H9 (cell line): ENCODE measurements at regions not wholly inside any gene's neighbourhood (a gene's known extent, or its start where the extent isn't known, plus 50 kb on each side); places are given as distances from the start of the nearest gene placed in this dataset.

Source experiments
- DNase-seq: peaks from one replicate; pipeline ENCODE4 v3.0.0-alpha.2; 2017
- H2AFZ ChIP-seq: one replicate; pipeline ENCODE4 v1.6.1; 2013; ENCODE audit warnings: mild to moderate bottlenecking, low read length, control low read depth, moderate library complexity
- H2AK5ac ChIP-seq: 2 replicates; pipeline ENCODE4 v1.6.1; 2013; ENCODE audit warnings: low read length, control low read depth, mixed read lengths; ENCODE audit not compliant: insufficient read length
- H2BK120ac ChIP-seq: one replicate; pipeline ENCODE4 v1.6.1; 2013; ENCODE audit warnings: low read depth, mild to moderate bottlenecking, low read length, control low read depth, inconsistent platforms; ENCODE audit not compliant: poor library complexity, severe bottlenecking
- H2BK12ac ChIP-seq: 2 replicates; pipeline ENCODE4 v1.6.1; 2013; ENCODE audit warnings: low read length, control low read depth, mixed read lengths, low read depth; ENCODE audit not compliant: insufficient read length
- H2BK15ac ChIP-seq: 2 replicates; pipeline ENCODE4 v1.6.1; 2013; ENCODE audit warnings: low read depth, low read length, control low read depth
- H2BK20ac ChIP-seq: one replicate; pipeline ENCODE4 v1.6.1; 2013; ENCODE audit warnings: low read depth, mild to moderate bottlenecking, low read length, control low read depth, inconsistent platforms; ENCODE audit not compliant: poor library complexity, severe bottlenecking
- H2BK5ac ChIP-seq: 2 replicates; pipeline ENCODE4 v1.6.1; 2013; ENCODE audit warnings: low read length, control low read depth, mixed read lengths; ENCODE audit not compliant: insufficient read length
- H3K14ac ChIP-seq: 2 replicates; pipeline ENCODE4 v1.6.1; 2013; ENCODE audit warnings: low read length, control low read depth; ENCODE audit not compliant: insufficient read depth
- H3K18ac ChIP-seq: 2 replicates; pipeline ENCODE4 v1.6.1; 2013; ENCODE audit warnings: low read depth, mild to moderate bottlenecking, mixed read lengths, low read length, control low read depth; ENCODE audit not compliant: insufficient read length
- H3K23ac ChIP-seq: 2 replicates; pipeline ENCODE4 v1.6.1; 2013; ENCODE audit warnings: low read length, control low read depth, mixed read lengths, low read depth; ENCODE audit not compliant: insufficient read length
- H3K23me2 ChIP-seq: 2 replicates; pipeline ENCODE4 v1.6.1; 2013; ENCODE audit warnings: low read depth, mild to moderate bottlenecking, mixed read lengths, low read length, control low read depth; ENCODE audit not compliant: insufficient read length, poor library complexity, severe bottlenecking
- H3K27ac ChIP-seq: 2 replicates; pipeline ENCODE4 v1.5.1; 2013; ENCODE audit warnings: low read length, control low read depth, mixed read lengths, low read depth; ENCODE audit not compliant: insufficient read length
- H3K27me3 ChIP-seq: 2 replicates; pipeline ENCODE4 v1.6.1; 2013; ENCODE audit warnings: low read length, control low read depth, inconsistent platforms; ENCODE audit not compliant: insufficient read depth
- H3K4ac ChIP-seq: 2 replicates; pipeline ENCODE4 v1.6.1; 2013; ENCODE audit warnings: low read depth, mild to moderate bottlenecking, control low read depth, inconsistent platforms, low read length, moderate library complexity
- H3K4me1 ChIP-seq: 2 replicates; pipeline ENCODE4 v1.6.1; 2013; ENCODE audit warnings: low read length, control low read depth, inconsistent platforms; ENCODE audit not compliant: insufficient read depth
- H3K4me2 ChIP-seq: 2 replicates; pipeline ENCODE4 v1.6.1; 2013; ENCODE audit warnings: low read length, control low read depth, mixed read lengths; ENCODE audit not compliant: insufficient read length, insufficient read depth
- H3K56ac ChIP-seq: 2 replicates; pipeline ENCODE4 v1.6.1; 2013; ENCODE audit warnings: low read depth, mild to moderate bottlenecking, mixed read lengths, low read length, control low read depth; ENCODE audit not compliant: insufficient read length
- H3K79me1 ChIP-seq: 2 replicates; pipeline ENCODE4 v1.6.1; 2013; ENCODE audit warnings: low read depth, mild to moderate bottlenecking, moderate library complexity, low read length, control low read depth, inconsistent platforms; ENCODE audit not compliant: insufficient read depth, poor library complexity, severe bottlenecking
- H3K79me2 ChIP-seq: 2 replicates; pipeline ENCODE4 v1.6.1; 2013; ENCODE audit warnings: low read length, control low read depth, inconsistent platforms; ENCODE audit not compliant: insufficient read depth
- H3K9ac ChIP-seq: 2 replicates; pipeline ENCODE4 v1.6.1; 2013; ENCODE audit warnings: low read length, control low read depth, mixed read lengths; ENCODE audit not compliant: insufficient read length; ENCODE audit errors: extremely low read depth
- H3K9me3 ChIP-seq: one replicate; pipeline ENCODE4 v1.6.1; 2013; ENCODE audit warnings: low read depth, low read length, inconsistent platforms; ENCODE audit not compliant: control insufficient read depth
- H3T11ph ChIP-seq: one replicate; pipeline ENCODE4 v1.6.1; 2013; ENCODE audit warnings: mild to moderate bottlenecking, low read length, control low read depth, inconsistent platforms
- H4K20me1 ChIP-seq: one replicate; pipeline ENCODE4 v1.6.1; 2013; ENCODE audit not compliant: control insufficient read depth, insufficient read length, insufficient read depth
- H4K5ac ChIP-seq: 2 replicates; pipeline ENCODE4 v1.6.1; 2013; ENCODE audit warnings: low read depth, mild to moderate bottlenecking, mixed read lengths, low read length, control low read depth; ENCODE audit not compliant: insufficient read length
- H4K8ac ChIP-seq: replicated peaks from 2 replicates; pipeline ENCODE4 v1.6.1; 2013; ENCODE audit warnings: low read length, control low read depth, mixed read lengths, low read depth; ENCODE audit not compliant: insufficient read length
- H4K91ac ChIP-seq: 2 replicates; pipeline ENCODE4 v1.6.1; 2013; ENCODE audit warnings: low read depth, mild to moderate bottlenecking, moderate library complexity, mixed read lengths, low read length, control low read depth; ENCODE audit not compliant: insufficient read length
- H3K27ac Mint-ChIP-seq, 3 experiments: 2 replicates in 2 of 3; 3 replicates in 1 of 3; pipeline ENCODE4 v1.8.0; 2020 to 2021; ENCODE audit warnings: mixed read lengths in 3 of 3, mild to moderate bottlenecking in 1 of 3, moderate library complexity in 1 of 3
- H3K27me3 Mint-ChIP-seq: 2 replicates; pipeline ENCODE4 v1.8.0; 2021; ENCODE audit warnings: low read depth, mild to moderate bottlenecking, moderate library complexity, mixed read lengths
- H3K36me3 Mint-ChIP-seq, 3 experiments: 2 replicates in 2 of 3; 3 replicates in 1 of 3; pipeline ENCODE4 v1.8.0; 2020 to 2021; ENCODE audit warnings: low read depth in 3 of 3, mixed read lengths in 3 of 3; ENCODE audit not compliant: insufficient read depth in 1 of 3
- H3K4me1 Mint-ChIP-seq, 2 experiments: 2 replicates each; pipeline ENCODE4 v1.8.0; 2020; ENCODE audit warnings: mixed read lengths in 2 of 2
- H3K4me3 Mint-ChIP-seq, 2 experiments: 2 replicates in 1 of 2; 3 replicates in 1 of 2; pipeline ENCODE4 v1.8.0; 2020 to 2021; ENCODE audit warnings: mild to moderate bottlenecking in 2 of 2, mixed read lengths in 2 of 2, moderate library complexity in 1 of 2
- H3K9me3 Mint-ChIP-seq, 2 experiments: 2 replicates in 1 of 2; 3 replicates in 1 of 2; pipeline ENCODE4 v1.8.0; 2020; ENCODE audit warnings: mild to moderate bottlenecking in 2 of 2, mixed read lengths in 2 of 2, moderate library complexity in 1 of 2
- WGBS: extraction: QIAGEN DNeasy Blood & Tissue Kit; methylation state at CpG from one replicate; pipeline ENCODE4 v1.1.7; 2013; ENCODE audit warnings: missing lambda C conversion rate, low lambda C conversion rate, mixed read lengths; ENCODE audit not compliant: insufficient read length; ENCODE audit errors: extremely low coverage; 5-methylcytosine and 5-hydroxymethylcytosine counted together
- TF ChIP-seq, protein P1 (sequence below): fragments of 200-600 bp; sonication (generic); conservative IDR thresholded peaks from 3 replicates; pipeline ENCODE4 v1.8.0; 2021; ENCODE audit warnings: antibody characterized with exemption, mild to moderate bottlenecking

DNA sequence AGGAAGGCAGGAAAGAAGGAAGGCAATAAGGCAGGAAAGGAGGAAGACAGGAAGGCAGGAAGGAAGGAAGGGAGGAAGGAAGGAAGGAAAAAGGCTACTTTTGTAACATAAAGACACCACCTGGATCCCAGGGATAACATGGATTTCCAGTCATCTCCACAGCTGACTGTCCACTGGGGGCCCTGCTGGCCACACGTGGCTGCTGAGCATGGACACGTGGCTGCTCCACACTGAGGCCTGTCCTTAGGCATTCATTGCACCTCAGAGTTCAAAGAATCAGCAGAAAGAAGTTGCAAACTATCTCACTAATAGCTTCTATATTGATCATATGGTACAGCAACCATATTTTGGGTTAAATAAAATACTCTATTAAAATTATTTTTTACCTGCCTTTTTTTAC lies 130.2 kb upstream of the SALL3 start:
- no peak overlapping the region for H2BK120ac ChIP-seq
- no CpG with 5 or more reads among the region's 2 CpGs for WGBS
- no peak overlapping the region for H3K56ac ChIP-seq
- no peak overlapping the region for H2AFZ ChIP-seq
- H3K4me1 ChIP-seq, result no peaks in the 10 kb centered on the region
- peaks cover 2 to 15% (median 4%) of the 10 kb centered on the region in 3 experiments; a peak in 6 of 7 replicates for H3K36me3 Mint-ChIP-seq
- H2BK12ac ChIP-seq, result no peak overlapping the region
- no peaks in the 10 kb centered on the region for H3K79me2 ChIP-seq
- no peaks in the 10 kb centered on the region; the same call in 1 of the 2 replicates for H3K27me3 Mint-ChIP-seq
- H3K4me1 Mint-ChIP-seq, result no peaks in the 10 kb centered on the region
- H3K23me2 ChIP-seq, result no peaks in the 10 kb centered on the region
- H3K23ac ChIP-seq, result no peak overlapping the region
- TF ChIP-seq, protein P1, sequence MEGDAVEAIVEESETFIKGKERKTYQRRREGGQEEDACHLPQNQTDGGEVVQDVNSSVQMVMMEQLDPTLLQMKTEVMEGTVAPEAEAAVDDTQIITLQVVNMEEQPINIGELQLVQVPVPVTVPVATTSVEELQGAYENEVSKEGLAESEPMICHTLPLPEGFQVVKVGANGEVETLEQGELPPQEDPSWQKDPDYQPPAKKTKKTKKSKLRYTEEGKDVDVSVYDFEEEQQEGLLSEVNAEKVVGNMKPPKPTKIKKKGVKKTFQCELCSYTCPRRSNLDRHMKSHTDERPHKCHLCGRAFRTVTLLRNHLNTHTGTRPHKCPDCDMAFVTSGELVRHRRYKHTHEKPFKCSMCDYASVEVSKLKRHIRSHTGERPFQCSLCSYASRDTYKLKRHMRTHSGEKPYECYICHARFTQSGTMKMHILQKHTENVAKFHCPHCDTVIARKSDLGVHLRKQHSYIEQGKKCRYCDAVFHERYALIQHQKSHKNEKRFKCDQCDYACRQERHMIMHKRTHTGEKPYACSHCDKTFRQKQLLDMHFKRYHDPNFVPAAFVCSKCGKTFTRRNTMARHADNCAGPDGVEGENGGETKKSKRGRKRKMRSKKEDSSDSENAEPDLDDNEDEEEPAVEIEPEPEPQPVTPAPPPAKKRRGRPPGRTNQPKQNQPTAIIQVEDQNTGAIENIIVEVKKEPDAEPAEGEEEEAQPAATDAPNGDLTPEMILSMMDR, result no peak
- H3K14ac ChIP-seq, result no peak overlapping the region
- no peak for DNase-seq
- H2AK5ac ChIP-seq, result no peak overlapping the region
- no peaks in the 10 kb centered on the region for H3K27me3 ChIP-seq
- H4K5ac ChIP-seq, result no peak overlapping the region
- H4K8ac ChIP-seq, result no peak overlapping the region
- no peak overlapping the region for H3K27ac ChIP-seq
- no peak overlapping the region for H3K4me2 ChIP-seq
- no peaks in the 10 kb centered on the region for H3K9me3 ChIP-seq
- H3K9ac ChIP-seq, result no peak overlapping the region
- peaks cover 21 to 30% of the 10 kb centered on the region in 2 experiments for H3K9me3 Mint-ChIP-seq
- no peak overlapping the region for H2BK20ac ChIP-seq
- no peaks in the 10 kb centered on the region for H4K20me1 ChIP-seq
- H2BK5ac ChIP-seq, result no peak overlapping the region
- H3K27ac Mint-ChIP-seq, result peak overlapping the region in 1 of 3 experiments; percentile 38; a peak in 1 of 7 replicates
- H3K4me3 Mint-ChIP-seq, result no peak overlapping the region
- no peak overlapping the region for H2BK15ac ChIP-seq
- H3K4ac ChIP-seq, result no peak overlapping the region
- H3T11ph ChIP-seq, result no peak overlapping the region
- no peak overlapping the region for H3K18ac ChIP-seq
- no peak overlapping the region for H4K91ac ChIP-seq
- no peaks in the 10 kb centered on the region for H3K79me1 ChIP-seq
